ENCODE measurements at regions not wholly inside any gene's neighbourhood (a gene's known extent, or its start where the extent isn't known, plus 50 kb on each side); places are given as distances from the start of the nearest gene placed in this dataset.

DNA sequence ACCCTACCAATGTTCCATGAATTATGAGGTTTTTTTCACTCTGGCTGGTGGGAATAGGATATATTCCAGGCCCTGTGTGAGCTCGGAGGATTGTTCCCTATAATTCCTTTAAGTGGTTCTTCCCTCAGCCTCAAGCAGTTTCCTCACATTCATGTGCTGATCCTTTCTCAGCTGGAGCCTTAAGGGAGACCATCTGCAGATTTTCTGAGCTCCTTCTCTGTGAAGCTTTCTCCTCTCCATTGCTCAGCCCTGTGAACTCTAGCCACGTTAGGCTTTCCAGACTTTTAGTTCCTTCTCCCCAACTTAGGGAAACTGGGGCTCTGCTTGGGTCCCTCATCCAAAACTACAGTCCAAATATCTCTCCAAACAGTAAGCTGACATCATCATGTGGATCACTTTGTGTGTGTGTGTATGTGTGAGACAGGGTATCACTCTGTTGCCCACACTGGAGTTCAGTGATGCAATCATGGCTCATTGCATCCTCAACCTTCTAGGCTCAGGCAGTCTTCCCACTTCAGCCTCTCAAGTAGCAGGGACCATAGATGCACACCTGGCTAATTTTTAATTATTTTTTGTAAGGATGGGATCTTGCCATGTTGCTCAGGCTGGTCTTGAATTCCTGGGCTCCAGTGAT is 219.5 kb upstream of the OTX2 start (continued):
- TF ChIP-seq, protein P1, sequence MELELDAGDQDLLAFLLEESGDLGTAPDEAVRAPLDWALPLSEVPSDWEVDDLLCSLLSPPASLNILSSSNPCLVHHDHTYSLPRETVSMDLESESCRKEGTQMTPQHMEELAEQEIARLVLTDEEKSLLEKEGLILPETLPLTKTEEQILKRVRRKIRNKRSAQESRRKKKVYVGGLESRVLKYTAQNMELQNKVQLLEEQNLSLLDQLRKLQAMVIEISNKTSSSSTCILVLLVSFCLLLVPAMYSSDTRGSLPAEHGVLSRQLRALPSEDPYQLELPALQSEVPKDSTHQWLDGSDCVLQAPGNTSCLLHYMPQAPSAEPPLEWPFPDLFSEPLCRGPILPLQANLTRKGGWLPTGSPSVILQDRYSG (CRISPR knock-in tag; IDR thresholded peaks at IDR 0.05): no peak
- TF ChIP-seq ARNTL (CRISPR knock-in tag; IDR thresholded peaks at IDR 0.05): no peak
- TF ChIP-seq, protein P2, sequence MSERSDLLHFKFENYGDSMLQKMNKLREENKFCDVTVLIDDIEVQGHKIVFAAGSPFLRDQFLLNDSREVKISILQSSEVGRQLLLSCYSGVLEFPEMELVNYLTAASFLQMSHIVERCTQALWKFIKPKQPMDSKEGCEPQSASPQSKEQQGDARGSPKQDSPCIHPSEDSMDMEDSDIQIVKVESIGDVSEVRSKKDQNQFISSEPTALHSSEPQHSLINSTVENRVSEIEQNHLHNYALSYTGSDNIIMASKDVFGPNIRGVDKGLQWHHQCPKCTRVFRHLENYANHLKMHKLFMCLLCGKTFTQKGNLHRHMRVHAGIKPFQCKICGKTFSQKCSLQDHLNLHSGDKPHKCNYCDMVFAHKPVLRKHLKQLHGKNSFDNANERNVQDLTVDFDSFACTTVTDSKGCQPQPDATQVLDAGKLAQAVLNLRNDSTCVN (CRISPR knock-in tag; IDR thresholded peaks at IDR 0.05; ENCODE audit: borderline replicate concordance): no peak
- no peak for TF ChIP-seq LCORL (IDR thresholded peaks at IDR 0.05)
- TF ChIP-seq LCORL (CRISPR knock-in tag; IDR thresholded peaks at IDR 0.05): no peak

DNA sequence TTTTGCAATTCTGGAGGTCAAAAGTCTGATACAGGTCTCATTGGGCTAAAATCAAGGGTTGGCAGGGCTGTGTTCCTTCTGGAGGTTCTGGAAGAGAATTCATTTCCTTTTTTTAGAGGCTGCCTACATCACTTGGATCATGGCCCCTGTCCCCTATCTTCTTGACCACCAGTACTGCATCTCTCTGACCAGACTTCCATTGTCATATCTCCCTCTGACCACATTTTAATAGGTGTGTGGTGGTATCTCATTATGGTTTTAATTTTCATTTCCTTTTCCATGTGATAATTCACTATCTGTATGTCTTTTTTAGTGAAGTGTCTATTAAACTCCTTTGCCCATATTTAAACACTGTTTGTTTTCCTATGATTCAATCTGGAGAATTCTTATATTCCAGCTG is 215.2 kb upstream of the OTX2 start:
- no peaks in the 10 kb centered on the region for H3K36me3 ChIP-seq (replicated peaks in 1 of 2; ENCODE audit: control insufficient read depth in 1 of 2, insufficient read depth in 2 of 2, low read length in 2 of 2)
- CTCF ChIA-PET (ENCODE audit: low intra/inter-chr PET ratio, low total read pairs): no interaction called here
- no peak overlapping the region for H3K4me3 ChIP-seq (replicated peaks in 1 of 3; ENCODE audit: insufficient read depth in 1 of 3, low read depth in 2 of 3, low read length in 3 of 3)
- H3K9me3 ChIP-seq (ENCODE audit: low read length): no peaks in the 10 kb centered on the region
- H3K4me2 ChIP-seq (ENCODE audit: low read depth, low read length): no peak overlapping the region
- H3K4me1 ChIP-seq (ENCODE audit: insufficient read depth, low read length): no peaks in the 10 kb centered on the region
- H3K79me2 ChIP-seq (ENCODE audit: insufficient read depth, low read length): no peaks in the 10 kb centered on the region
- DNase-seq (ENCODE audit: low spot score): no peak
- no peaks in the 10 kb centered on the region for H4K20me1 ChIP-seq (ENCODE audit: insufficient read depth, low read length)
- H3K27ac ChIP-seq (ENCODE audit: extremely low read length, insufficient read depth, low read length): no peak overlapping the region
- no peaks in the 10 kb centered on the region for H3K27me3 ChIP-seq (ENCODE audit: control insufficient read depth in 1 of 2, insufficient read depth in 2 of 2, low read length in 2 of 2)
- POLR2A ChIA-PET: no interaction called here
- FAIRE-seq: no peak
- in situ Hi-C loops (cut with HindIII; ENCODE audit: extremely low pct_ligation_motif_present, low pct_unique_long_range_greater_than_20kb): no loop called here
- no TSS peak for BruUV-seq (replicated peaks)
- intact Hi-C loops (cut with micrococcal nuclease; ENCODE audit: unreplicated experiment): no loop called here
- H2AFZ ChIP-seq (ENCODE audit: low read length): no peak overlapping the region
- H3K9ac ChIP-seq (ENCODE audit: insufficient read depth, low read depth, low read length): no peak overlapping the region
- ATAC-seq: no peak
- TF ChIP-seq CHD4 (IDR thresholded peaks at IDR 0.05; ENCODE audit: borderline replicate concordance, low read length) (no peak), NONO (IDR thresholded peaks at IDR 0.05) (no peak), NONO (CRISPR knock-in tag; conservative IDR thresholded peaks at IDR 0.05) (no peak), KLF16 (CRISPR knock-in tag; IDR thresholded peaks at IDR 0.05) (no peak), ZBTB7B (CRISPR knock-in tag; IDR thresholded peaks at IDR 0.05) (no peak), ZNF260 (CRISPR knock-in tag; IDR thresholded peaks at IDR 0.05; ENCODE audit: borderline replicate concordance, low read depth) (no peak), MAFK (conservative IDR thresholded peaks at IDR 0.05 in 1 of 2, IDR thresholded peaks at IDR 0.05 in 1 of 2; ENCODE audit: low read length in 2 of 2) (no peak)
- TF ChIP-seq, protein P3, sequence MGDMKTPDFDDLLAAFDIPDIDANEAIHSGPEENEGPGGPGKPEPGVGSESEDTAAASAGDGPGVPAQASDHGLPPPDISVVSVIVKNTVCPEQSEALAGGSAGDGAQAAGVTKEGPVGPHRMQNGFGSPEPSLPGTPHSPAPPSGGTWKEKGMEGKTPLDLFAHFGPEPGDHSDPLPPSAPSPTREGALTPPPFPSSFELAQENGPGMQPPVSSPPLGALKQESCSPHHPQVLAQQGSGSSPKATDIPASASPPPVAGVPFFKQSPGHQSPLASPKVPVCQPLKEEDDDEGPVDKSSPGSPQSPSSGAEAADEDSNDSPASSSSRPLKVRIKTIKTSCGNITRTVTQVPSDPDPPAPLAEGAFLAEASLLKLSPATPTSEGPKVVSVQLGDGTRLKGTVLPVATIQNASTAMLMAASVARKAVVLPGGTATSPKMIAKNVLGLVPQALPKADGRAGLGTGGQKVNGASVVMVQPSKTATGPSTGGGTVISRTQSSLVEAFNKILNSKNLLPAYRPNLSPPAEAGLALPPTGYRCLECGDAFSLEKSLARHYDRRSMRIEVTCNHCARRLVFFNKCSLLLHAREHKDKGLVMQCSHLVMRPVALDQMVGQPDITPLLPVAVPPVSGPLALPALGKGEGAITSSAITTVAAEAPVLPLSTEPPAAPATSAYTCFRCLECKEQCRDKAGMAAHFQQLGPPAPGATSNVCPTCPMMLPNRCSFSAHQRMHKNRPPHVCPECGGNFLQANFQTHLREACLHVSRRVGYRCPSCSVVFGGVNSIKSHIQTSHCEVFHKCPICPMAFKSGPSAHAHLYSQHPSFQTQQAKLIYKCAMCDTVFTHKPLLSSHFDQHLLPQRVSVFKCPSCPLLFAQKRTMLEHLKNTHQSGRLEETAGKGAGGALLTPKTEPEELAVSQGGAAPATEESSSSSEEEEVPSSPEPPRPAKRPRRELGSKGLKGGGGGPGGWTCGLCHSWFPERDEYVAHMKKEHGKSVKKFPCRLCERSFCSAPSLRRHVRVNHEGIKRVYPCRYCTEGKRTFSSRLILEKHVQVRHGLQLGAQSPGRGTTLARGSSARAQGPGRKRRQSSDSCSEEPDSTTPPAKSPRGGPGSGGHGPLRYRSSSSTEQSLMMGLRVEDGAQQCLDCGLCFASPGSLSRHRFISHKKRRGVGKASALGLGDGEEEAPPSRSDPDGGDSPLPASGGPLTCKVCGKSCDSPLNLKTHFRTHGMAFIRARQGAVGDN (CRISPR knock-in tag; IDR thresholded peaks at IDR 0.05): no peak
- TF ChIP-seq, protein P4, sequence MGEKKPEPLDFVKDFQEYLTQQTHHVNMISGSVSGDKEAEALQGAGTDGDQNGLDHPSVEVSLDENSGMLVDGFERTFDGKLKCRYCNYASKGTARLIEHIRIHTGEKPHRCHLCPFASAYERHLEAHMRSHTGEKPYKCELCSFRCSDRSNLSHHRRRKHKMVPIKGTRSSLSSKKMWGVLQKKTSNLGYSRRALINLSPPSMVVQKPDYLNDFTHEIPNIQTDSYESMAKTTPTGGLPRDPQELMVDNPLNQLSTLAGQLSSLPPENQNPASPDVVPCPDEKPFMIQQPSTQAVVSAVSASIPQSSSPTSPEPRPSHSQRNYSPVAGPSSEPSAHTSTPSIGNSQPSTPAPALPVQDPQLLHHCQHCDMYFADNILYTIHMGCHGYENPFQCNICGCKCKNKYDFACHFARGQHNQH (CRISPR knock-in tag; IDR thresholded peaks at IDR 0.05): no peak
- TF ChIP-seq, protein P5, sequence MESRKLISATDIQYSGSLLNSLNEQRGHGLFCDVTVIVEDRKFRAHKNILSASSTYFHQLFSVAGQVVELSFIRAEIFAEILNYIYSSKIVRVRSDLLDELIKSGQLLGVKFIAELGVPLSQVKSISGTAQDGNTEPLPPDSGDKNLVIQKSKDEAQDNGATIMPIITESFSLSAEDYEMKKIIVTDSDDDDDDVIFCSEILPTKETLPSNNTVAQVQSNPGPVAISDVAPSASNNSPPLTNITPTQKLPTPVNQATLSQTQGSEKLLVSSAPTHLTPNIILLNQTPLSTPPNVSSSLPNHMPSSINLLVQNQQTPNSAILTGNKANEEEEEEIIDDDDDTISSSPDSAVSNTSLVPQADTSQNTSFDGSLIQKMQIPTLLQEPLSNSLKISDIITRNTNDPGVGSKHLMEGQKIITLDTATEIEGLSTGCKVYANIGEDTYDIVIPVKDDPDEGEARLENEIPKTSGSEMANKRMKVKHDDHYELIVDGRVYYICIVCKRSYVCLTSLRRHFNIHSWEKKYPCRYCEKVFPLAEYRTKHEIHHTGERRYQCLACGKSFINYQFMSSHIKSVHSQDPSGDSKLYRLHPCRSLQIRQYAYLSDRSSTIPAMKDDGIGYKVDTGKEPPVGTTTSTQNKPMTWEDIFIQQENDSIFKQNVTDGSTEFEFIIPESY (CRISPR knock-in tag; IDR thresholded peaks at IDR 0.05): no peak

Measured in HepG2 (cell line).